ENCODE measurements at regions not wholly inside any gene's neighbourhood (a gene's known extent, or its start where the extent isn't known, plus 50 kb on each side); places are given as distances from the start of the nearest gene placed in this dataset.
"Not testable (repeated sequence)": the region's sequence is repeated elsewhere in the genome, so short reads cannot be mapped to it uniquely, and the experiment has no call there.

DNA sequence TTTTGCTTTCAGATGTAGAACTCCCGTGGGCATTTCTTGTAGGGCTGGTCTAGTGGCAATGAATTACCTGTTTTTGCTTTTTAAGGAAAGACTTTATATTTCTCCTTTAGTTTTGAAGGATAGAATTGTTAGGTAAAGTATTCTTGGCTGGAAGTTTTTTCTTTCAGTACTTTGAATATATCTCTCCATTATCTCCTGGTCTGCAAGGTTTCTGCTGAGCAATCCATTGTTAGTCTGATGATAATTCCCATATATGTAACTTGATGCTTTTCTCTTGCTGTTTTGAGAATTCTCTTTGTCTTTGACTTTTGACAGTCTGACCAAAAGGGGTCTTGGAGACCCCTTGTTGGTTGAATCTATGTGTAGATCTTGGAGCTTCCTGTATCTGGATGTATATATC, 198.1 kb downstream of the TMEM167A start:
- H3K4me3 ChIP-seq (ENCODE audit: low read length), result no peak overlapping the region
- DNase-seq (ENCODE audit: low read depth), result no peak
- TF ChIP-seq, protein P1, sequence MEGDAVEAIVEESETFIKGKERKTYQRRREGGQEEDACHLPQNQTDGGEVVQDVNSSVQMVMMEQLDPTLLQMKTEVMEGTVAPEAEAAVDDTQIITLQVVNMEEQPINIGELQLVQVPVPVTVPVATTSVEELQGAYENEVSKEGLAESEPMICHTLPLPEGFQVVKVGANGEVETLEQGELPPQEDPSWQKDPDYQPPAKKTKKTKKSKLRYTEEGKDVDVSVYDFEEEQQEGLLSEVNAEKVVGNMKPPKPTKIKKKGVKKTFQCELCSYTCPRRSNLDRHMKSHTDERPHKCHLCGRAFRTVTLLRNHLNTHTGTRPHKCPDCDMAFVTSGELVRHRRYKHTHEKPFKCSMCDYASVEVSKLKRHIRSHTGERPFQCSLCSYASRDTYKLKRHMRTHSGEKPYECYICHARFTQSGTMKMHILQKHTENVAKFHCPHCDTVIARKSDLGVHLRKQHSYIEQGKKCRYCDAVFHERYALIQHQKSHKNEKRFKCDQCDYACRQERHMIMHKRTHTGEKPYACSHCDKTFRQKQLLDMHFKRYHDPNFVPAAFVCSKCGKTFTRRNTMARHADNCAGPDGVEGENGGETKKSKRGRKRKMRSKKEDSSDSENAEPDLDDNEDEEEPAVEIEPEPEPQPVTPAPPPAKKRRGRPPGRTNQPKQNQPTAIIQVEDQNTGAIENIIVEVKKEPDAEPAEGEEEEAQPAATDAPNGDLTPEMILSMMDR (conservative IDR thresholded peaks at IDR 0.05; ENCODE audit: low read depth, low read length), result no peak

DNA sequence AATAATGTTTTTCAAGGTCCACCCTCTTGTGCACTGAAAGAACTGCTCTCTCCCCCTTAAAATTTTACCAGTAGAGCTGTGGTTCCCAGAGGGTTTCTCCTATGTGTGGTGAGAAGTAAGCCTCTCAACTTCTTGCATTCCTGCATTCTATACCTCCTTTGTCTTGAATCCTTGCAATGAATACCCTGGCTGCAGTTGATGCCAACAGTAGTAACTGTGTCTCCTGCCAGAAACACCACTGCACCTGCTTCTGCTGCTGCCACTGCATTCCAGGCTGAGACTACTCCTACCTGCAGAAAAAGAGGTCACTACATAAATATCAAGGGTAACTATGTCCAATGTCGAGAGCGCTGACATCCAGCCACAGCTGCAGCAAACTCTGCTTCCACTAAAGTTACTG, 203.7 kb downstream of the TMEM167A start:
- no peak for DNase-seq (ENCODE audit: low read depth)
- TF ChIP-seq, protein P1 (conservative IDR thresholded peaks at IDR 0.05; ENCODE audit: low read depth, low read length), result no peak

DNA sequence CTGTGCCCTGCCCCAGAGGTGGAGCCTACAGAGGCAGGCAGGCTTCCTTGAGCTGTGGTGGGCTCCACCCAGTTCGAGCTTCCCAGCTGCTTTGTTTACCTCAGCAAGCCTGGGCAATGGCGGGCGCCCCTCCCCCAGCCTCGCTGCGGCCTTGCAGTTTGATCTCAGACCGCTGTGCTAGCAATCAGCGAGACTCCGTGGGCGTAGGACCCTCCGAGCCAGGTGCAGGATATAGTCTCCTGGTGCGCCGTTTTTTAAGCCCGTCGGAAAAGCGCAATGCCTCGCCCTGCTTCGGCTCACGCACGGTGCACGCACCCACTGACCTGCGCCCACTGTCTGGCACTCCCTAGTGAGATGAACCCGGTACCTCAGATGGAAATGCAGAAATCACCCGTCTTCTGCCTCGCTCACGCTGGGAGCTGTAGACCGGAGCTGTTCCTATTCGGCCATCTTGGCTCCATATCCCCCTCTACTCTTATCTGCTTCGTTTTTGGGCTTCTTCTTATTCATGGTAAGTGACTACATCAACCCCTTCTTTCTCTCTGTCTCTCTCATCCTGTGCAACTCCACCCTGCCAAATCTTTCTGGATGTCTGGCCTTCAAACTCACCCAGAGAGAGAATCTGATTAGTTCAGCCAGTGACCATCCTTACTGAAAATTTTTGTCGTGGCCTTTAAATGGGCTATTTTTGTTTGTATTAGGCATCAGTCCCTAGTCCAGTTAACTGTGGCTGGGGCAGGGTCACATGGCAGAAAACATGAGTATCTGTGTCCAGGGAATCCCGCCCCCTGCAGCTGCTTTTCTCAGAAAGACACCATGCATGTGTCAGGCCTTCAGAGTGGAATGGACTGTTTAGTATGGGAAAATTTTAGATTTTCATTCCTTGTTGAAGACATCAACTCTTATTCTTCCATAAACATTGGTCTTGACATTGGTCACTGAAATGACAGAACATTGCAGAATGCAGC, 204.6 kb downstream of the TMEM167A start:
- H3K4me3 ChIP-seq (ENCODE audit: low read length); DNase-seq (ENCODE audit: low read depth): not testable (repeated sequence)

More for the DNA sequence above, 203.7 kb downstream of the TMEM167A start:
- H3K4me3 ChIP-seq (ENCODE audit: low read length), result no peak overlapping the region

DNA sequence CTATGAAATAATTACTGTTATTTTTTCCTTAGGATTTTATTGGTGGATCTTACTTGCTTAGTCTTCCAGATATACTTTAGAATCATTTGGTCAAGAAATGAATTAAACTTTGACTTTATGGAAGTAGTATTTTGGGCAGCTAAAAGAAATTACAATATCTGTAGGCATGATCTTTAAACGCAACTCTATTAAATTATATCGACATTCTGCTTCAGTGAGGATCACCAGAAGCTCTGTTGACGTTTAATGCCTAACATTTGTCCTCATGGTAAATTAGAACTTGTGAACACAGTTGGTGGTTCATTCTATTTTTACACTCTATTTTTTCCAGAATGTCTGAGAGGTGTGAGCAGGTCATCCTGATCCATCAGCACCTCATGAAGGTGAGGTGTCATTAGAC, 211.6 kb downstream of the TMEM167A start:
- H3K4me3 ChIP-seq (ENCODE audit: low read length), result no peak overlapping the region
- TF ChIP-seq, protein P1 (conservative IDR thresholded peaks at IDR 0.05; ENCODE audit: low read depth, low read length), result no peak
- no peak for DNase-seq (ENCODE audit: low read depth)

DNA sequence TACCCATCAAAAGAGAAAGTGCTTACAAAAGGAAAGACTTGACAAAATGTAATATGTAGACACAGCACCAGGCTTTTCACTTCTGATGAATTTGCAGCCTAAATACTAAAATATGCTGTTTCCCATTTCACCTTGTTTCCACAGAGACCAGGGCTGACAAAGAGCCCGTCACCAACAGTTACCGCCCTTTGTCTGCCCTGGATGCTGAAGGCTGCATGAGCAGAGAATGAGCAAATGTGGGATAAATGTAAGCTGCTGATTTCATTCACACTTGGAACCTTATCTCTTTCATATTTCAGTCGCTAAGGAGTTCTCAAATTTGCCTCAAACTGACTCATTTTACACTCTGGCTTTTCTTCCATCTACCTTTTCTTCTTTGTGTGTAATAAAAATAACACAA, 213.9 kb downstream of the TMEM167A start:
- TF ChIP-seq, protein P1 (conservative IDR thresholded peaks at IDR 0.05; ENCODE audit: low read depth, low read length), result no peak
- DNase-seq (ENCODE audit: low read depth), result no peak
- no peak overlapping the region for H3K4me3 ChIP-seq (ENCODE audit: low read length)

DNA sequence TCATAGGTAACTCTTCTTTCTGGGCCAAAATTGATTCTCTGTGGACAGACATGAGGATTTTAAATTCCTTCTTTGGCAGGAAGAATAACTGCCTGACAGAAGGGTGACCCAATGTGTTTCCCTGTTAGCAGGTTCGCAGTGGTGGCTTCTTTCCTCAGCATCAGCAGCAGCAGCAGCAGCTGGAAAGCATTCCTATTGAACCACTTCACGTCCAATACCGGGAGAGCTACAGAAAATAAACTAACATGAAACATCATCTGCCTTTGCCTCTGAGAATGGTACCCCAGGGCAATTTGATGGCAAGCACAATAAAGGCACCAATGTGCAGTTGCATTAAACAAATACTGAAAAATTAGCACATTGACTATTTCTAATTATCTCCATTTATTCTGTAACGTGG, 214.5 kb downstream of the TMEM167A start:
- DNase-seq (ENCODE audit: low read depth), result no peak
- no peak overlapping the region for H3K4me3 ChIP-seq (ENCODE audit: low read length)
- TF ChIP-seq, protein P1 (conservative IDR thresholded peaks at IDR 0.05; ENCODE audit: low read depth, low read length), result no peak

DNA sequence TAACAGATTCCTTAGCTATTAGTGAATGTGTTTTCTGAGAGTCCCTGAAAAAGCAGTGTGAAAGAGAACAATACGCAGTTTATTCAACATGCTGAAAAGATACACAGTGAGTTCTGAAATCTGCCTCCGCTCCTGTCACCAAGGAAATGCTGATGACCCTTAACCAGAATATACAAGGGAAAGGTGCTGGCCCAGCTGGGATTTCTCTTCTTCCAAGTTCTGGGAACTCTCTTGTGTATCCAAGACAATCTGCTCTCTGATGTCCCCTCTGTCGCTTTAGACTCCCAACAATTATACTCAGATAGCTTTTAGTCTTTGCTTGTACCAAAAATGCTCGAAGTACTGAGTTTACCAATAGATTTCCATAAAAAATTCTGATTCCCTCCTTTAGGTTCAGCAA, 214.9 kb downstream of the TMEM167A start:
- DNase-seq (ENCODE audit: low read depth), result no peak
- H3K4me3 ChIP-seq (ENCODE audit: low read length), result no peak overlapping the region
- TF ChIP-seq, protein P1 (conservative IDR thresholded peaks at IDR 0.05; ENCODE audit: low read depth, low read length), result no peak

All from retinal pigment epithelial cell (primary cell).